CD14-positive monocyte (primary cell): ENCODE measurements at regions not wholly inside any gene's neighbourhood (a gene's known extent, or its start where the extent isn't known, plus 50 kb on each side); places are given as distances from the start of the nearest gene placed in this dataset.

ENCODE experiments used
- DNase-seq, 3 donors: peaks; one replicate each; pipeline ENCODE4 v3.0.0-alpha.2; 2011 to 2022
- H2AFZ ChIP-seq: 2 replicates; pipeline ENCODE4 v1.6.0; 2012; ENCODE audit warnings: mild to moderate bottlenecking, low read depth, low read length, inconsistent platforms; ENCODE audit not compliant: insufficient read depth, poor library complexity, severe bottlenecking
- H3K27ac ChIP-seq, 2 donors: 1 replicate in 1 of 2; 2 replicates in 1 of 2; pipeline ENCODE4 v1.5.1; 2012 to 2013; ENCODE audit warnings: low read length in 2 of 2, control low read depth in 1 of 2, inconsistent platforms in 1 of 2, low read depth in 1 of 2, mild to moderate bottlenecking in 1 of 2
- H3K27me3 ChIP-seq, 2 donors: one replicate each; pipeline versions ENCODE4 v1.6.0 to v1.6.1; 2011 to 2013; ENCODE audit warnings: low read length in 2 of 2; ENCODE audit not compliant: control insufficient read depth in 2 of 2, insufficient read depth in 2 of 2
- H3K36me3 ChIP-seq, 2 donors: replicated peaks in 1 of 2; 1 replicate in 1 of 2; 2 replicates in 1 of 2; pipeline versions ENCODE4 v1.5.1 to v1.6.1; 2012 to 2013; ENCODE audit warnings: low read length in 2 of 2, control low read depth in 1 of 2, inconsistent platforms in 1 of 2, mild to moderate bottlenecking in 1 of 2; ENCODE audit not compliant: insufficient read depth in 2 of 2, control insufficient read depth in 1 of 2
- H3K4me1 ChIP-seq, 2 donors: 1 replicate in 1 of 2; 2 replicates in 1 of 2; pipeline versions ENCODE4 v1.5.1 to v1.6.1; 2012 to 2013; ENCODE audit warnings: low read length in 2 of 2, control low read depth in 1 of 2, inconsistent platforms in 1 of 2, mild to moderate bottlenecking in 1 of 2, moderate library complexity in 1 of 2; ENCODE audit not compliant: insufficient read depth in 2 of 2, control insufficient read depth in 1 of 2
- H3K4me2 ChIP-seq: replicated peaks from 2 replicates; pipeline ENCODE3; 2012; ENCODE audit warnings: low read length, moderate library complexity, mild to moderate bottlenecking; ENCODE audit not compliant: poor library complexity, severe bottlenecking; ENCODE audit errors: extremely low read depth
- H3K4me3 ChIP-seq, 3 experiments: fragments of 200-600 bp in 1 of 3; sonication (generic) in 1 of 3; replicated peaks in 1 of 3; 1 replicate in 2 of 3; 2 replicates in 1 of 3; pipeline ENCODE4 v1.5.1; 2011 to 2013; ENCODE audit warnings: low read length in 3 of 3, mild to moderate bottlenecking in 3 of 3, control low read depth in 2 of 3, low read depth in 2 of 3, inconsistent platforms in 1 of 3, moderate library complexity in 1 of 3
- H3K79me2 ChIP-seq: 2 replicates; pipeline ENCODE4 v1.6.0; 2012; ENCODE audit warnings: mild to moderate bottlenecking, control low read depth, inconsistent platforms, low read length, moderate library complexity; ENCODE audit not compliant: insufficient read depth
- H3K9ac ChIP-seq: 2 replicates; pipeline ENCODE4 v1.6.0; 2017; ENCODE audit warnings: low read length, mild to moderate bottlenecking; ENCODE audit not compliant: insufficient read depth, poor library complexity, severe bottlenecking
- H3K9me3 ChIP-seq, 2 donors: replicated peaks in 1 of 2; 1 replicate in 1 of 2; 2 replicates in 1 of 2; pipeline versions ENCODE4 v1.5.1 to v1.6.1; 2012 to 2013; ENCODE audit warnings: low read length in 2 of 2, control low read depth in 1 of 2; ENCODE audit not compliant: control insufficient read depth in 1 of 2, insufficient read depth in 1 of 2
- H4K20me1 ChIP-seq: 2 replicates; pipeline ENCODE4 v1.6.0; 2012; ENCODE audit warnings: mild to moderate bottlenecking, low read length, control low read depth, moderate library complexity; ENCODE audit not compliant: insufficient read depth
- H3K27ac Mint-ChIP-seq, 7 donors: one replicate each; pipeline ENCODE4 v1.8.0; 2020; ENCODE audit warnings: mild to moderate bottlenecking in 7 of 7, mixed read lengths in 7 of 7, moderate library complexity in 6 of 7, inconsistent platforms in 2 of 7
- H3K27me3 Mint-ChIP-seq, 3 donors: one replicate each; pipeline ENCODE4 v1.8.0; 2021 to 2022; ENCODE audit warnings: low read depth in 3 of 3, mild to moderate bottlenecking in 3 of 3, mixed read lengths in 3 of 3, moderate library complexity in 3 of 3, inconsistent platforms in 1 of 3
- H3K36me3 Mint-ChIP-seq, 2 donors: one replicate each; pipeline ENCODE4 v1.8.0; 2020; ENCODE audit warnings: mixed read lengths in 2 of 2, inconsistent platforms in 1 of 2, mild to moderate bottlenecking in 1 of 2
- H3K4me1 Mint-ChIP-seq: one replicate; pipeline ENCODE4 v1.8.0; 2020; ENCODE audit warnings: mild to moderate bottlenecking, mixed read lengths
- H3K4me3 Mint-ChIP-seq, 2 donors: one replicate each; pipeline ENCODE4 v1.8.0; 2020; ENCODE audit warnings: mild to moderate bottlenecking in 2 of 2, mixed read lengths in 2 of 2, moderate library complexity in 1 of 2
- H3K9me3 Mint-ChIP-seq, 7 donors: one replicate each; pipeline ENCODE4 v1.8.0; 2020 to 2022; ENCODE audit warnings: mixed read lengths in 7 of 7, mild to moderate bottlenecking in 6 of 7, moderate library complexity in 6 of 7, inconsistent platforms in 2 of 7
- WGBS: methylation state at CpG from one replicate; pipeline ENCODE4 v1.1.5; 2013; ENCODE audit warnings: missing lambda C conversion rate; ENCODE audit not compliant: insufficient coverage; 5-methylcytosine and 5-hydroxymethylcytosine counted together
- intact Hi-C, 2 donors: fragments of 100-400 bp; cut with micrococcal nuclease; formaldehyde crosslinking; loops; one replicate each; pipeline versions ENCODE4 v1.15.0 to v1.15.1; 2023
- TF ChIP-seq, protein P1 (sequence below): fragments of 200-600 bp; IDR thresholded peaks from one replicate; pipeline ENCODE4 v1.8.0; 2022; ENCODE audit warnings: antibody characterized with exemption, mild to moderate bottlenecking

DNA sequence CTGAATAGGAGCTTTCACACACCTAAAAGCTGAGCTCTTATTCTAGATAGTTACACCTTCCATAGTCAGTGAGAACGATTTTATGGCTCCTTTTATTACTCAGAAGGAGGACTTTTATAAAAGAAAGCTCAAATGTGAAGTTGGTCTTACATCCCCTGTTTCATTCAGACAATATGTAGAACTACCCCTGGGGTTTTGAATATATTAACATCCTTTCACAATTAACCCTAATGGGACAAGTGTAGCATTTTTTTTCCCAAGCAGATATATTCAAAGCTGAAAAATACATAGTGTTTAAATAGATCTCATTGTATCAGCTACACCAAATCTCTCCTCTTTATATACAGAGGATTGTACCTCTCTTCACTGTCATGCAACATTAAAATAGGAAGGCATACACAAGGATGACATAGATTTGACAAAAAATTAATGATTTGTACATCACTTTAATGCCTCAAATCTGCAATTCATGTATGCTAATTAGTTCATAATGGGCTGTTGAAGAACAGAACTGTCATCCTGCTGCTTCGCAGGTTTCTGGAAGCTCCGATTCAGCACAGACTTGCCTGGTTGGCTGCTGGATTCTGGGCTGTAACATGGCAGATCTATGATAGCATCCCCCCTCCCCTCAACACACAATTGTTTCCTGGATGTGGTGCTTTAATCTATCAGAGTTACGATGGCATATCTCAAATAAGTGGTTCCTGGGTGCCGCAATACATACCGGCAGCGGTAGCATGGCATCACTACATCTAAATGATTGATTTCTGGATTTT is 129.7 kb upstream of the PARD3B start:
- Histone ChIP-seq H3K4me3 (no peak overlapping the region), H3K9me3 (peaks cover 12 to 24% of the 10 kb centered on the region in 2 donors), H4K20me1 (no peaks in the 10 kb centered on the region), H3K36me3 (no peaks in the 10 kb centered on the region), H3K9ac (no peak overlapping the region), H3K4me1 (no peaks in the 10 kb centered on the region), H3K4me2 (no peak overlapping the region), H3K79me2 (no peaks in the 10 kb centered on the region), H2AFZ (no peak overlapping the region), H3K27ac (no peak overlapping the region), H3K27me3 (no peaks in the 10 kb centered on the region)
- Mint-ChIP-seq H3K27ac (no peak overlapping the region), H3K4me3 (no peak overlapping the region), H3K36me3 (no peaks in the 10 kb centered on the region), H3K4me1 (no peaks in the 10 kb centered on the region), H3K9me3 (peaks cover 4 to 30% (median 16%) of the 10 kb centered on the region in 7 donors), H3K27me3 (peaks cover 0 to 3% (median 0%) of the 10 kb centered on the region in 3 donors)
- TF ChIP-seq, protein P1, sequence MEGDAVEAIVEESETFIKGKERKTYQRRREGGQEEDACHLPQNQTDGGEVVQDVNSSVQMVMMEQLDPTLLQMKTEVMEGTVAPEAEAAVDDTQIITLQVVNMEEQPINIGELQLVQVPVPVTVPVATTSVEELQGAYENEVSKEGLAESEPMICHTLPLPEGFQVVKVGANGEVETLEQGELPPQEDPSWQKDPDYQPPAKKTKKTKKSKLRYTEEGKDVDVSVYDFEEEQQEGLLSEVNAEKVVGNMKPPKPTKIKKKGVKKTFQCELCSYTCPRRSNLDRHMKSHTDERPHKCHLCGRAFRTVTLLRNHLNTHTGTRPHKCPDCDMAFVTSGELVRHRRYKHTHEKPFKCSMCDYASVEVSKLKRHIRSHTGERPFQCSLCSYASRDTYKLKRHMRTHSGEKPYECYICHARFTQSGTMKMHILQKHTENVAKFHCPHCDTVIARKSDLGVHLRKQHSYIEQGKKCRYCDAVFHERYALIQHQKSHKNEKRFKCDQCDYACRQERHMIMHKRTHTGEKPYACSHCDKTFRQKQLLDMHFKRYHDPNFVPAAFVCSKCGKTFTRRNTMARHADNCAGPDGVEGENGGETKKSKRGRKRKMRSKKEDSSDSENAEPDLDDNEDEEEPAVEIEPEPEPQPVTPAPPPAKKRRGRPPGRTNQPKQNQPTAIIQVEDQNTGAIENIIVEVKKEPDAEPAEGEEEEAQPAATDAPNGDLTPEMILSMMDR: no peak
- DNase-seq: no peak
- 90% methylated on average over 4 of the region's 7 CpGs for WGBS
- intact Hi-C loops: no loop called here

DNA sequence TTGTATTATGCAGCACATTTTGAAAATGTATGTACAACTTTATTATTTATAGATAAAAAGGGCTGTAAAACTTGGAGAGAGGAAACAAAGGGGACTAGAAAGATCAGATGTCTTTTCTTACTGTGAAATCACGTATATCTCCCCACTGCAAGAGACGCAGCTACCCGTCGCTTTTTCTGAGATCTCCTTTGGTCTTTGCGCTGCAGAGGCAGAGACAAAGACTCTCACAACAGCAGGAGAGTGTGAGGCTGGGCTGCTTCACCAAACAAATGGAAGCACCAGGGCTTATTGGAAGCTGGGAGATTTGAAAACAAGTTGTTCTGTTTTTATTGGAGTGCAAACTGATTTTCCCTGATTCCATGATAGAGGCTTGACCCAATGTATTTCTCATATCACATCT is 129.0 kb upstream of the PARD3B start:
- TF ChIP-seq, protein P1: no peak
- H3K4me1 ChIP-seq: no peaks in the 10 kb centered on the region
- intact Hi-C loops: no loop called here
- Mint-ChIP-seq H3K4me1 (no peaks in the 10 kb centered on the region), H3K36me3 (no peaks in the 10 kb centered on the region), H3K27ac (no peak overlapping the region), H3K4me3 (no peak overlapping the region), H3K9me3 (peaks cover 4 to 30% (median 16%) of the 10 kb centered on the region in 7 donors), H3K27me3 (peaks cover 0 to 3% (median 0%) of the 10 kb centered on the region in 3 donors)
- no peak overlapping the region for H3K27ac ChIP-seq
- no peaks in the 10 kb centered on the region for H3K79me2 ChIP-seq
- H3K27me3 ChIP-seq: no peaks in the 10 kb centered on the region
- H2AFZ ChIP-seq: no peak overlapping the region
- no peaks in the 10 kb centered on the region for H4K20me1 ChIP-seq
- no peak for DNase-seq
- peaks cover 12 to 24% of the 10 kb centered on the region in 2 donors for H3K9me3 ChIP-seq
- 95% methylated on average over 4 of the region's 5 CpGs for WGBS
- no peaks in the 10 kb centered on the region for H3K36me3 ChIP-seq
- no peak overlapping the region for H3K4me2 ChIP-seq
- H3K4me3 ChIP-seq: no peak overlapping the region
- no peak overlapping the region for H3K9ac ChIP-seq
